NCI-H2029 treated with DMSO at 0.1 percent for 48 hours (cell line): ENCODE measurements at regions not wholly inside any gene's neighbourhood (a gene's known extent, or its start where the extent isn't known, plus 50 kb on each side); places are given as distances from the start of the nearest gene placed in this dataset.

Experiments
- DNase-seq: peaks from one replicate; lab custom pipeline; 2025; lab: John Stamatoyannopoulos, UW

- no peak for DNase-seq
These were observed 416.0 kb downstream of the SHQ1 start for GRCh38 chr3:72432246-72432645.

- DNase-seq = no peak
These were observed 418.5 kb downstream of the SHQ1 start for GRCh38 chr3:72429589-72430353.

GRCh38 chr3:72428803-72429202 is 419.4 kb downstream of the SHQ1 start:
- no peak for DNase-seq

GRCh38 chr3:72427624-72428023 is 420.6 kb downstream of the SHQ1 start:
- DNase-seq = no peak

- DNase-seq = no peak
These were observed 421.4 kb downstream of the SHQ1 start for GRCh38 chr3:72426618-72427397.

- DNase-seq = no peak
These were observed 424.6 kb downstream of the SHQ1 start for GRCh38 chr3:72423643-72424042.

- no peak for DNase-seq
These were observed 426.5 kb downstream of the SHQ1 start for GRCh38 chr3:72421786-72422185.

GRCh38 chr3:72421126-72421525 is 427.1 kb downstream of the SHQ1 start:
- no peak for DNase-seq

- no peak for DNase-seq
These were observed 429.4 kb downstream of the SHQ1 start for GRCh38 chr3:72418856-72419255.

GRCh38 chr3:72418244-72418643 is 430.0 kb downstream of the SHQ1 start:
- DNase-seq = no peak

GRCh38 chr3:72414481-72415016 is 433.7 kb downstream of the SHQ1 start:
- DNase-seq = no peak

- no peak for DNase-seq
These were observed 435.0 kb downstream of the SHQ1 start for GRCh38 chr3:72413228-72413627.

GRCh38 chr3:72412340-72412956 is 435.8 kb downstream of the SHQ1 start:
- DNase-seq = no peak

- DNase-seq = no peak
These were observed 436.4 kb downstream of the SHQ1 start for GRCh38 chr3:72411843-72412242.

- no peak for DNase-seq
These were observed 437.1 kb downstream of the SHQ1 start for GRCh38 chr3:72411126-72411525.

GRCh38 chr3:72408983-72409779 is 439.1 kb downstream of the SHQ1 start:
- DNase-seq = no peak

GRCh38 chr3:72407766-72408165 is 440.5 kb downstream of the SHQ1 start:
- no peak for DNase-seq

- no peak for DNase-seq
These were observed 442.2 kb downstream of the SHQ1 start for GRCh38 chr3:72405943-72406566.

GRCh38 chr3:72401005-72401545 is 447.2 kb downstream of the SHQ1 start:
- no peak for DNase-seq

GRCh38 chr3:72398781-72399180 is 449.5 kb downstream of the SHQ1 start:
- DNase-seq = no peak

GRCh38 chr3:72397586-72397985 is 450.7 kb downstream of the SHQ1 start:
- no peak for DNase-seq
